Kidney (tissue), 13 donors: ENCODE measurements at regions not wholly inside any gene's neighbourhood (a gene's known extent, or its start where the extent isn't known, plus 50 kb on each side); places are given as distances from the start of the nearest gene placed in this dataset.

ENCODE experiments used
- DNase-seq, 5 donors: peaks; one replicate each; pipeline ENCODE4 v3.0.0-alpha.2; 2013 to 2020
- FAIRE-seq: peaks from 2 replicates; lab custom pipeline; 2012; peaks lifted over from hg19 to GRCh38; lab: Jason Lieb, UNC
- H3K27ac ChIP-seq, 2 donors: one replicate each; pipeline ENCODE4 v1.7.0; 2013; ENCODE audit warnings: low read depth in 2 of 2, low read length in 2 of 2, inconsistent platforms in 1 of 2
- H3K27me3 ChIP-seq: one replicate; pipeline ENCODE4 v1.7.1; 2013; ENCODE audit warnings: low read length, inconsistent platforms; ENCODE audit not compliant: control insufficient read depth, insufficient read depth
- H3K36me3 ChIP-seq, 3 donors: one replicate each; pipeline versions ENCODE4 v1.7.0 to v1.7.1; 2013; ENCODE audit warnings: low read length in 3 of 3, control low read depth in 1 of 3, inconsistent platforms in 1 of 3; ENCODE audit not compliant: insufficient read depth in 3 of 3, control insufficient read depth in 2 of 3
- H3K4me1 ChIP-seq, 3 donors: one replicate each; pipeline versions ENCODE4 v1.7.0 to v1.7.1; 2013; ENCODE audit warnings: low read length in 3 of 3, inconsistent platforms in 1 of 3, low read depth in 1 of 3; ENCODE audit not compliant: control insufficient read depth in 2 of 3, insufficient read depth in 2 of 3
- H3K4me3 ChIP-seq, 3 donors: one replicate each; pipeline versions ENCODE4 v1.7.0 to v1.8.1; 2013; ENCODE audit warnings: low read length in 3 of 3, control low read depth in 1 of 3, inconsistent platforms in 1 of 3
- H3K9ac ChIP-seq, 3 donors: one replicate each; pipeline versions ENCODE4 v1.7.0 to v1.7.1; 2013; ENCODE audit warnings: low read length in 3 of 3, control low read depth in 1 of 3, inconsistent platforms in 1 of 3
- H3K9me3 ChIP-seq, 3 donors: one replicate each; pipeline versions ENCODE4 v1.7.0 to v1.7.1; 2013; ENCODE audit warnings: low read length in 3 of 3, control low read depth in 1 of 3, inconsistent platforms in 1 of 3; ENCODE audit not compliant: control insufficient read depth in 2 of 3, insufficient read depth in 1 of 3
- intact Hi-C: fragments of 100-400 bp; cut with DNase I; formaldehyde crosslinking; loops from one replicate; pipeline ENCODE4 v1.11.1; 2022
- TF ChIP-seq, protein P1 (sequence below): IDR thresholded peaks from 3 replicates; pipeline ENCODE4 v1.5.1; 2012; ENCODE audit warnings: mild to moderate bottlenecking, moderate library complexity, borderline replicate concordance; ENCODE audit not compliant: insufficient read depth; ENCODE audit errors: extremely low read depth
- donor health status: control.
- donor health status: control.
- donor health status: control.
- donor health status: control.
- donor health status: control.
- donor health status: DM: yes; HTN: yes; CAD: no.
- donor health status: Normal renal cell carcinoma (clear cell type).

DNA sequence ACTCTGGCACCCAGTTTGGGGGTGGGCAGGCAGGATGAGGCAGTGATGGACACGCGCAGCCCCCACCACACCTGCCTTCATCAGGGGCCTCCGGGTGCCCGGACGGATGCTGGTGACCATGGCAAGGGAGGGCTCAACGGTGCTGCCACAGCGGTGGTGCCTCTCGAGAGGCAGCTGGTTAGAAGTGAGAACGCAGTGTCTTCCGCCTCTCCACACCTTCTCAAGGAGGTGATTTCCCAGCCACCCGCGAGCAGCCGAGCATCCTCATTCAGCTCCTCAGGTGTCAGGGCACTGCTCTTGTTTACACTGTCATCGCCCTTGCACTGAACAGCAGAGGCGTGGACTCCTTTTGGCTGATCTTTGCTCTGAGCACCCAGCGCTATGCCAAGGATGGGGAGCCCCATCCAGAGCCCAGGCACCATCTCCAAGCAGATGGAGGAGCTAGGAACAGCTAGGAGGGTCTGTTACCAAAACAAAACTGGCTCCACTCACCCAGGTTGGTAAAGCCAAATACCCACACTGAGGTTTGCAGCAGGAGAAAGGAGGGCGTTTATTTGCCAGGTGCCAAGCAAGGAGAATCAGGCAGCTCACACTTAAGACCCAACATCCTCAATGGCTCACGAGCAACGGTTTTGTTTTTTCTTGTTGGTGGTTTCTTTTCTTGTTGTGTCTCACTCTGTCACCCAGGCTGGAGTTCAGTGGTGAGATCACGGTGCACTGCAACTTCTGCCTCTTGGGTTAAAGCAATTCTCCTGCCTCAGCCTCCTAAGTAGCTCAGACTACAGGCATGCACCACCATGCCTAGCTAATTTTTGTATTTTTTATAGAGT, 174.3 kb upstream of the TNRC6C start:
- Histone ChIP-seq H3K27me3 (no peaks in the 10 kb centered on the region), H3K27ac (no peak overlapping the region), H3K36me3 (no peaks in the 10 kb centered on the region), H3K4me3 (no peak overlapping the region), H3K4me1 (peaks cover 0 to 6% (median 0%) of the 10 kb centered on the region in 3 donors), H3K9me3 (no peaks in the 10 kb centered on the region), H3K9ac (no peak overlapping the region)
- DNase-seq (no peak), FAIRE-seq (no peak)
- intact Hi-C loops, result no loop called here
- TF ChIP-seq, protein P1, sequence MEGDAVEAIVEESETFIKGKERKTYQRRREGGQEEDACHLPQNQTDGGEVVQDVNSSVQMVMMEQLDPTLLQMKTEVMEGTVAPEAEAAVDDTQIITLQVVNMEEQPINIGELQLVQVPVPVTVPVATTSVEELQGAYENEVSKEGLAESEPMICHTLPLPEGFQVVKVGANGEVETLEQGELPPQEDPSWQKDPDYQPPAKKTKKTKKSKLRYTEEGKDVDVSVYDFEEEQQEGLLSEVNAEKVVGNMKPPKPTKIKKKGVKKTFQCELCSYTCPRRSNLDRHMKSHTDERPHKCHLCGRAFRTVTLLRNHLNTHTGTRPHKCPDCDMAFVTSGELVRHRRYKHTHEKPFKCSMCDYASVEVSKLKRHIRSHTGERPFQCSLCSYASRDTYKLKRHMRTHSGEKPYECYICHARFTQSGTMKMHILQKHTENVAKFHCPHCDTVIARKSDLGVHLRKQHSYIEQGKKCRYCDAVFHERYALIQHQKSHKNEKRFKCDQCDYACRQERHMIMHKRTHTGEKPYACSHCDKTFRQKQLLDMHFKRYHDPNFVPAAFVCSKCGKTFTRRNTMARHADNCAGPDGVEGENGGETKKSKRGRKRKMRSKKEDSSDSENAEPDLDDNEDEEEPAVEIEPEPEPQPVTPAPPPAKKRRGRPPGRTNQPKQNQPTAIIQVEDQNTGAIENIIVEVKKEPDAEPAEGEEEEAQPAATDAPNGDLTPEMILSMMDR, result no peak

DNA sequence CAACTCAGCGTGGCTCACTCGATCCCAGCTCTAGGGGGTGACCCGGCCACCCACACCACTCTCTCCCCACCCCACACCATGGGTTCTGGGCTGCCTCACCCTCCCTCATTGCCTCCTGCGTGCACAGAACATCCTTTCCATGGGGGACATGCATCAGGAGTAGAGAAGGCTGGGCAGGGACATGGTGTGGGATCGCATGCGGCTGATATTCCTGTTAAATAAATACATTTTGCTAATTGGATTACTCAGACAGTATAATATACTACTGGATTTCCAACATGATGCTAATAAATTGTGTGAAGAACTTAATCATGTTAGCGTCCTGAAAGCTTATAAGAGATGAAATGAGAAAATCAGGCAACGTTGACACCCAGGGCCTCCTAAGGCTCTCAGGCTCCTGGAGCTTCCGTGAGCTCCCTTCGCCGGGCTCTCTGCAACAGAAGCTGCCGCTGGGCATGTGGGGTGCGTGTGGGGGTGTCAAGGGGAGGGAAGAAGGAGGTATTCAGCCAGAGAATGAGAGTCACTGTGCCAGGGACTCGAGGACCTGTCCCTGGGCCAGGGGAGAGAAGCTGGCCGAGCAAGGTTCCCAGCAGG, 173.1 kb upstream of the TNRC6C start:
- H3K4me1 ChIP-seq, result no peaks in the 10 kb centered on the region
- FAIRE-seq, result no peak
- no peak overlapping the region for H3K27ac ChIP-seq
- H3K36me3 ChIP-seq, result no peaks in the 10 kb centered on the region
- TF ChIP-seq, protein P1, result no peak
- H3K9me3 ChIP-seq, result no peaks in the 10 kb centered on the region
- no peak overlapping the region for H3K4me3 ChIP-seq
- no peak overlapping the region for H3K9ac ChIP-seq
- intact Hi-C loops, result no loop called here
- H3K27me3 ChIP-seq, result no peaks in the 10 kb centered on the region
- DNase-seq, result peak in 1 of 5 donors; percentile 49

DNA sequence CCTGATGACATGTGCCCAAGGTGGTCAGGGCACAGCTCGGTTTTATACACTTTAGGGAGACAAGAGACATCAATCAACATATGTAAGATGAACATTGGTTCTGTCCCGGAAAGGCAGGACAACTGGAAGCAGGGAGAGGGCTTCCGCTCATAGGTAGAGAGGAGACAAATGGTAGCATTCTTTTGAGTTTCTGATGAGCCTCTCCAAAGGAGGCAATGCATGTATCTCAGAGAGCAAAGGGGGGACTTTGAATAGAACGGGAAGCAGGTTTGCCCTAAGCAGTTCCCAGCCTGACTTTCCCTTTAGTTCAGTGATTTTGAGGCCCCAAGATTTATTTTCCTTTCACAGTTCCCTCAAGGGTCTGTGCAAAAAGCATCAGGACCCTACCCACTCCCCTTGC, 172.4 kb upstream of the TNRC6C start:
- Histone ChIP-seq H3K9me3 (no peaks in the 10 kb centered on the region), H3K36me3 (no peaks in the 10 kb centered on the region), H3K9ac (no peak overlapping the region), H3K27me3 (no peaks in the 10 kb centered on the region), H3K27ac (no peak overlapping the region), H3K4me1 (no peaks in the 10 kb centered on the region), H3K4me3 (no peak overlapping the region)
- FAIRE-seq (no peak), DNase-seq (no peak)
- intact Hi-C loops, result no loop called here
- TF ChIP-seq, protein P1, result no peak
